HS-5 (cell line): ENCODE measurements at regions not wholly inside any gene's neighbourhood (a gene's known extent, or its start where the extent isn't known, plus 50 kb on each side); places are given as distances from the start of the nearest gene placed in this dataset.

Source experiments
- DNase-seq: peaks from one replicate; pipeline ENCODE4 v3.0.0-alpha.2; 2012; ENCODE audit warnings: low read depth

DNA sequence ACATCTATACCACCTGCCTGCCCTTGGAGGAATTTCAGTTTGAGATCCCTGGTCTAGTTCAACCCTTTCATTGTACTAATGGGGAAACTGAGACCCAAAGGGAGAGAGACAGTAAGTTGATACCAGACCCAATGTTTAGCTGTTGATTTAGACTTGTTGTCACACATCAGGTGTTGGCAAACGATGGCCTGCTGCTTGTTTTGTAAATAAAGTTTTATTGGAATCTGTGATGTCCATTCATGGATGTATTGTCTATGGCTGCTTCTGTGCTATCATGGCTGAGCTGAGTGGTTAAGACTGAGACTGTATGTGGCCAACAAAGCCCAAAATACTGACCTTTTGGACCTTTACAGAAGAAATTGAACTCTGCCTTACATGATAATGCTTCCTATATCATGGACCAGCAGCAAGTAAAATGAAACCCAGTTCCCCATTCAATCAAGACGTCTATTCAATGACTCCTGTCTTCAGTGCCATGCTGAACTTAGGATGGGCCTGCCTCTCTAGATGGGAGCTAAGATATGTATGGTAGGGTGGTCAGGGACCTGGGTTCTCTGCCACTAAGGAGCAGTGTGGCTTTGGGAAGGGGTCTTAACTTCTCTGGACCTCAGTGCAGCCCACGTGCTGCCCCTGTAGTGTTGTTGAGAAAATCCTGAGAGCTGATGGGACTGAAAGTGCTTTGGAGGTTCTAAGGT lies 111.0 kb downstream of the IRX5 start:
- no peak for DNase-seq

DNA sequence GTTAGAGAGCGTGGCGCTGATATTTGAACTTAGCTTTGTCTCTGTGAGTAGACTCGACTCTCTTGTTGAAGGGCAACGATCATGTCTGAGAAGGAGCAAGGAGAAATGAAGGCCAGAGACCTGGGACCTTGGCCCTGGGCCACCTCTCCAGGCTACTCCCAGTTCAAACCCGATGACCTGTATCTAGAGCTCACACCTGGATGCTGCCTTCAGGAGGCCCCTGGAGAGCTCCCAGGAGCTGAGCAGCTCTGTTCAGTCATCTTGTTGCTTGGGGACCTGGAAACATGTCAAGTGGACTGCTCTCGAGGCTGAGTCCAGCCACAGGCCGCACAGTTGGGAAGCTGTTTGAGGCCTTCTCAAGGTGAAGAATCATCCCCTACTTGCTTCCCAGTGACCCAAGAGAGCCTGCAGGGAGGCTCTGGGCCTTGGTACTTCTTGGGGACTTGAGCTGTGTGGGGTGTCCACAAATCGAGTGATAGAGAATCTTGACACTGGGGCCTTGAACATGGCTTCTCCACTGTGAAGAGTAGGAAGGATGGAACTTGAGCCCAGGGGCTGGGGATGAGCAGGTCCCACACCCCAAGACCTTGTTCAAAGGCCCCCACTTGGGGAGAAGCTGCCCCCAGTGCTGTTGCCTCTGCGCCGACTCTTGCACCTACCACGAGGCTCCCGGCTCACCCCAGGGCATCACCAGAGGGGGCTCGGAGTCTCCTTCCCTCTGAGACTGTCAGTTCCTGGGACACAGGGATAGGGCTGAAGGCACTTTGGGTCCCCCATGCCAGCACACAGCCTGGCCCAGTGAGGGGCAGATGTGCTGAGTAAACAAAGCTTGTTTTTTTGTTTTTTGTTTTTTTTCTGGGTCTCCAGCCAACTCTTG lies 112.1 kb downstream of the IRX5 start:
- no peak for DNase-seq

DNA sequence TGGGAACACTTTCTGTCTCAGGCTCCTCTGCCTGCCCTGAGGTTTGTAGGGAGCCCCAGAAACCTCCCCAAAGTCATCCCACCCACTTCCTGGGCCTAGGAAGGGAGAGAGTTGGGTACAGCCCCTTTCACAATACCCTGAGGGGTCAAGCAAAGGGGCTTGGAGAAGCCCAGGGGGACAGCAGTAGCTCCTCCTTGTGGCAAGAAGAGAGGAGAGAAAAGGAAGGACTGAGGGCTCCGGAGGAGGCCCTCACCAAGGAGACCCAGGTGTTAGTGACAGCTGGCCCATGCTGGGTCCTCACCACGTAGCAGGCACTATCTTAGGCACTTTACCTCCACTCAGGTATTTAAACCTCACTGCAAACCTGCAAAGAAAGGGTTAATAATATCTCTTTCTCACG lies 112.8 kb downstream of the IRX5 start:
- no peak for DNase-seq

DNA sequence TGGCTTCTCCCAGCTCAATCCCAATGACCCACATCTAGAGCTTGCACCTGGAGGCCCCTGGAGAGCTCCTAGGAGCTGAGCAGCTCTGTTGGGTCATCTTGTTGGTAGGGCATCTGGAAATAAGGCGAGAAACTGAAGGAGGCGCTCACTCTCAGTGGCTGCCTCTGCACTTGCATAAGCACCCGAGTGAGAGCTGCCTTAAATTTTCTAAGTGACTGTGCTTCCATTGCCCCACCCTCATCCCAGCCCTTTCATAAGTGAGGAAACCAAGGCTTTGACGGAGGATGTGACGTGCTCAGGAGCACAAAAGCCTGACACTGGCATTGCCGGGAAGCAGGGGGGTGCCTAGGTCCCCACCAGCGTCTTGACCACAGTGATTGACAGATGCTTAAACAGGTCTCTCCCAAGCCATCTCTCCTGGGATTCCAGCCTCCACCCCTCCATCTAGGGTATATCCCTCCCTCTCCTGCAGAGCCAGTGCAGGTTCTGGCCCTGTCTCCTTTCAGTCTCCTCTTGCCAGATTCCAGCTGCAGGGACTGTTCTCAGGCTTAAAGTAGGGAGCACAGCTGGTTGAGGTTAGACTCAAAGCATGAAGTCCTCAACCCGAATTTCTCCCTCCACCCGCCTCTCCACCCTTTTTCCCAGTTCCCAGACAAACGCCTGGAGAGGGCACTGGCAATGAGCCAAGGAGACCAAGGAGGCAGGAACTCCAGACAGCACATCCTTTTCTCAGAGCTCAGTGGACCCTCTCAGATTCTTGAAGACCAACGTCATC lies 113.7 kb downstream of the IRX5 start:
- DNase-seq: no peak

DNA sequence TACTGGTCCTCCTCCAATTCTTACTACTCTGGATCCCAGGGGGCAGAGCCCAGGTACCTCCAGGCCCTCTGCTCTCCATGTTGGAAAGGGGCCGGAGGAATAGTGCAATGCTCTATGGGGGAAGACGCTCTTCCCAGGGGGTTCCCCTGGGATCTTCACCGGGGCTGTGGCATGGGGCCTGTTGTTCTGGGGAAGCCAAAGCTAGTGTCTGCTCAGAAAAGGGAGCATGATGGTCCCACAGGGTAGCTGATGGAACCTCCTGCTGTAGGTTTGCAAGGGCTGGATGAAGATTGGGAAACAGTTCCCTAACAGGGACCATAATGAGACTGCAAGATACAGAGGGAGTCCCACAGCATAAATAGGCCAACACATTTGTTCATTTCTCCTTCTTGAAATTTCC lies 114.7 kb downstream of the IRX5 start:
- no peak for DNase-seq

DNA sequence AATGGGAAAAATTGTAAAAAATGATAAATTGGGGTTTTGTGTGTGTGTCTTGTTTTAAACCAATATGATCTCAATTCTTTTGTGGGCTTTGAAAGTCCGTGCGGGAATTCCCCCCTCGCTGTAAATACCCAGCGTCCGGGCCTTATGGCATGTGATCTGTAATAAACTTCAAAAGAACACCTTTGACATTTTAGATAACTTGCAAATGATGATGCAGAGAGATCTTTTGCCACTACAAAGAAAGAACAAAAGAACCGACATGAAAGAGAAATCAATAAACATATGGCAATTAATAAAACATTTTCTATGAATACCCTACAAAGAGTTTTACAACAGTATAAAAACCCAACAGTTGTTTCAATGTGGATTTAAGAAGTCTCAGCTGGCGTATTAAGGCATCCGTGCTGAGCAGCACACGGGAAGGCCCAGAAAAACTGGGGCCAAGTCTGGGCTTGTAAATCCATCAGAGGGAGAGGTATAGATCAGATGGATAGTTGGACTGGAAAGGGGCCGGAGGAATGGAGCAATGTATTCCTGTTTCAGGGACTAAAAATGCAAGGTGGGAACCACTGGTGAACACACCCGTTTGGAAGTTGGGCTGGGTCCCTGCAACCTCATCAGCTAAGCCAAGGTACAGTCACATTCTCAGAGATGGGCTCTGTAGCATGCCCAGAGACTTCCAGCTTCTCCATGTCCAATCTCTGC lies 115.2 kb downstream of the IRX5 start:
- no peak for DNase-seq

DNA sequence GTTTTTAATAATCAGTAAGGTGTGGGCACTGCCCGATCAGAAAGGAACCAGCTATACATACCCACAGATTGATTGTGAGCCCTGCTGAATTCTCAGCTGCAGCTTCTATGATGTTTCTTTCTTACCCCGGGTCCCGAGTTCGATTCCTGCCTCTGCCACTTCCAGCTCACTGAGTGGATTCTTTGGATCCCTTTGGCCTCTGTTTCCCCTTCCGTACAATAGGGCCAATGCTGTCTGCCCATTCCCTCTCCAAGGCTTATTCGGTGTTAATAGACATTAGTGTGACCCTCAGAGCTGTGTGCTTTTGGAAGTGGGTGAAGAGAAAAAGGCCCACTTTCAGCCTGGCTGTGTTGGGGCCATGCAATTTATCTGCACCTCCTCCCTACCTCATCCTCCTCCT lies 115.8 kb downstream of the IRX5 start:
- DNase-seq: no peak

DNA sequence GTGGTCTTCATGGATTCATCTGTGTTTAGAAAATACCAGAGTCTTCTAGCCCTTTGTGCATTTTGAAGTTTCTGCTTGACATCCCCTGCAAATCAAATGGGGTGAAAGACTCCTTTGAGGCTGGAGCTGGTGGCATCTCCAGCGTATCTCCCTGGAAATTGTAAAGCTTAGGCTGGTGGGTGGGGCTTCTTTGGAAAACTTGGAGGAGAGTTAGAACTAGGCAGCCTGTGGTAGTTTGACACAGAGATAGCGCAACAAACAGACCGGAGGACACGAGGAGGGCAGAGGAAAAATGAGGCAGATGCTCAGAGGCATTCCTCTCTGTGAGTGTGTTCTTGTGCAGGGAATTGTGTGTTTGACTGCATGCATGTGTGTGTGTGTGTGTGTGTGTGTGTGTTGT lies 116.3 kb downstream of the IRX5 start:
- no peak for DNase-seq

DNA sequence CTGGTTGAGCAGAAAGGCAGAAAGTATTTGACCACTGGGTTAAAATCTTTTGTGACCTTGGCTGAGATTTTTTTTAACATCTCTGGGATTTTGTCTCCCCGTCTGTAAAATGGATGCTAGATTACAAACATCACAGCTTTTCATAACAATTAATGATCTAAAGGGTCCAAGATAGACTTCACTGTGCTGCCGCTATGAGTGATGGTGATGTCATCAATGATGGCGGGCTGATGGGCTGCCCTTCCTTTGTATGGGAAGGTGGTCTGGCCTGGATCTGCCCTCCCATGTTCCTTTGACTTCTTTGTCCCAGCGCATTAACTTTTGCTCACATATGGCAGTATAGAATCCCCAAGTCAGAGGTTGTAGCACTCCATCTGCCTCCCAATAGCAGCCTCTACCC lies 116.7 kb downstream of the IRX5 start:
- DNase-seq: no peak

DNA sequence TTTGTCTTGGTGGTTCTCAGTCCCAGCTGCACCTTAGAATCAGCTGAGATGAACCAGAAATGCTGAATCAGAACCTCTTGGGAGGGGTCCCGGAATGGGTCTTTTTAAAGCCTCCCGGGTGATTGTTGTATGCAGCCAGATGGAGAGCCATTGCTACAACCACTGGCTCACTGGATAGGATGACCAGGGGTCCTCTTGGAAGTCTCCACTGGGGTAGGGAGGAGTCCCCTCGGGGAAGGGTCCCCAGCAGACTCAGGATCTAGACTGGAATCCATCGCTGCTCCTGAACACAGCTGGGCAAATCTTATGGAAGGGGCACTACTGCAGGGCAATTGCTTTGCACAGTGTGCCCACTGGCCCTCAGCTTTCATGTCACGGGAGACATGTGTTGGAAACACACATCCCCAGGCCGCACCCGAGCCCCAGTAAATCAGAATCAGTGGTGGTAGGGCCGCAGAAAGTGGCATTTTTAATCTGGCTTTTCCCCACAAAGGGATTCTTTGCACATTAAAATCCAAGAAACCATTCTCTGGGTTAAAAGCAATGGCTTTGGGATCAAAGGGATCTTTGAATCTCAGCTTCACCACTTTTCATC lies 117.3 kb downstream of the IRX5 start:
- DNase-seq: no peak

DNA sequence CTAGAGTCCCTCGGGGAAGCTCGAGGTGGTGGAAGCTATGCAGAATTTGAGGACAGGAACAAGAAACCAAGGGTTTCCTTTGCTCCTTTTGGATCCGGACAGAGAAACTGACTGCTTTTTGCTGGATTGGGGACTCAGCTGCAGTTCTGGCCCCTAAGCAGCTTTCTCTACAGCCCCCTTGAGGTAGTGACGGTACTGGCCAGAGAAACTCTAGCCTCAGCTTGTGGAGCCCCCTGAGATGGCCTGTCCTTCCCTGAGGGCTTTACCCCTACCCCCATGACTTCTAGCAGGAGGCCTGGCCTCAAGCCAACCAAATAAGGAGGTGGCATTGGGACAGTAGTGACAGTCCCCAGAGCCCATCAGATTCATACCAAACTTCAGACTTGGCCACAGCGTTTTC lies 118.1 kb downstream of the IRX5 start:
- no peak for DNase-seq

DNA sequence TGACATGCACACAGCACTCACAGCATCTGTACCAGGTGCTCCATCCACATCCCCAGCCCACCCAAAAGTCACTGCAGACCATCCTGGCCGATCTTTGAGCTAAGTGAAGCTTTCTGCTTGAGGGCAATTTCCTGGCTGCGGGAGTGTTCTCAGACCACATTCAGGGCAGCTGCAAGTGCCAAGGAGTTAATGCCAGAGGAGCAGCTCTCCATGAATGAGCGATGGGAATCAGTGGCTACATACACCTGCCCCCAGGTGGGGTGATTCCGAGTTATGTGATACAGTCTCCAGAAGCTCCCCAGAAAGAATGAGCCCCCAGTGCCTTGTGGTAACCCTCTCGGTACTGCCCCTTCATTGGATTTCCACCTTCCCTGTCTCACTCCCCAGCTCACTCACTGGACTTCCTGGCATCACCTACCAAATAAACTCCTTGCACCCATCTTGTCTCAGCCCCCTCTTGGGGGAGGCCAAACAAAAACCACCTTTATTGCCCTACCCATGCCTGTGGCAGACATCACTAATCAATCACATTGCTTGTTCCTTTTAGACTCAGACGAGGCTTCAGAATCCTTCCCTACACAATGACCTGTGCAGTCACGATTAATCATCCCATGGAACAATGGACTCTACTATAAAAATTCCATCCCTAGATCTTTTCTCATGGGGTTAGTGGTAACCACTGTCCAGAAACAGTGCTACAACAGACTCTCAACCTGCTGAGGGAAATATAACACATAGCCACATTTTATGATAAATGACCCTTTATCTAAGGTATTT lies 121.1 kb downstream of the IRX5 start:
- DNase-seq: no peak

DNA sequence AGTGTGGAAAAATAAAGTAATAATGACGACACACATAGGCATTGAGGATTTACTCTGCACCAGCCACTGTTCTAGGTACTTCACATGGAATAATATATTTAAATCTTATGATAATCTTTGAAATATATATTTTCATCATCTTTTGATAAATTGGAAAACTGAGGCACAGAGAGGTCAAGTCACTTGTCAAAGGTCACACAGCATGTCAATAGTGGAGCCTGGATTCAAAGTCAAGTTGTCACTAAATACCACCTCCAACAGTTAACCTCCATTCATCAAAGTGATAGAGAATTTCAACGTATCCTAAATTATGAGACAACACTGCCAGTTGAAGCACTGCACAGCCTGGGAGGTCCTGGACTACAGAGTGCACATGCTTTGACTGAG lies 121.7 kb downstream of the IRX5 start:
- DNase-seq: no peak

DNA sequence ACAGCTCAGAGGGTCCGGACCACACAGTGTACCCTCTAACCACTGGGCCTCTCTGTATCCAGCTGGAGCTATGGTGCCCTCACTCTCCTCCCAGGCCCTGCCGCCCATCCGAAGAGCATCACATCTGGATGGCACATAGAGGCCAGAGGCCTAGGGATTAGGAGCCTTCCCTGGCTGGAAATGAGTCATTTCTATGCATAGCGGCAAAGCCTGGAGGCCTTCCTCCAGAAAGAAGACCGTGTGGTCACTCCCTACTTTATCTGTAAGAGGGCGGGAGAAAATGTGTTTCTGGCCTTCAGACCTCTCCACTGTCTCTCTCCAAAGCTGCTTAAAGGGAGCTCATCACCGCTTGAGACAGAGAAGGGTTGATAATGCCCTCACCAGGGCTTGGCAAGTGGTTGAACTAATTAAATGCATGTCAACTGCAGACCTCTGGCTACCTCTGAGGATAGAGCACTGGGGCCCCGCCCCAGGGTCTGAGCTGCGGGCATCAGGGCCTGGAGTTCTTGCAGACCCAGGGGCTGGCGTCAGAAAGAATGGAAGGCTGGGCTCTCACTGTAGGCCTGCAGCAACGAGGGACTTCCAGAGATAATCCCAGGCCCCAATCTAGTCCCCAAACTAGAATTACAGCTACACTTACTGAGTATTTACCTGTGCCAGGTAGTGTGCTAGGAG lies 122.2 kb downstream of the IRX5 start:
- no peak for DNase-seq

DNA sequence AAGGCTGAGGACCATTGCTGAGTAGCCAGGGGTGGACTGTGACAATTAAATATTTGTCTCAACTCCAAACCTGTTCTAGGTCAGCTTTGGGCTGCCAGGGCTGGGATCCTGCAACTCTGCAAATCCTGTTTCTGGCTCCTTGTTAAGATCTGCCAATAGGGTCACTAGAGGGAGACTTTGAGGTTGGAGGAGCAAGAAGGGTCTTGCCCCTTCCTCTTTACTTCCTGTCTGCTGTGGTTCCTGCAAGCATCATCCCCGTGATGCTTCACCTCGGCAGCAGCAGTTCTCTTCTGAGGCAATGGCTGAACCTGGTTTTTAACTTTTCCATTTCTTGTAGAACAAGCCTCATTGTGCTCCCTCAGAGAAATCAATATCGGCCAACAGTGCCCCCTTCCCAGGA lies 124.6 kb downstream of the IRX5 start:
- DNase-seq: no peak

DNA sequence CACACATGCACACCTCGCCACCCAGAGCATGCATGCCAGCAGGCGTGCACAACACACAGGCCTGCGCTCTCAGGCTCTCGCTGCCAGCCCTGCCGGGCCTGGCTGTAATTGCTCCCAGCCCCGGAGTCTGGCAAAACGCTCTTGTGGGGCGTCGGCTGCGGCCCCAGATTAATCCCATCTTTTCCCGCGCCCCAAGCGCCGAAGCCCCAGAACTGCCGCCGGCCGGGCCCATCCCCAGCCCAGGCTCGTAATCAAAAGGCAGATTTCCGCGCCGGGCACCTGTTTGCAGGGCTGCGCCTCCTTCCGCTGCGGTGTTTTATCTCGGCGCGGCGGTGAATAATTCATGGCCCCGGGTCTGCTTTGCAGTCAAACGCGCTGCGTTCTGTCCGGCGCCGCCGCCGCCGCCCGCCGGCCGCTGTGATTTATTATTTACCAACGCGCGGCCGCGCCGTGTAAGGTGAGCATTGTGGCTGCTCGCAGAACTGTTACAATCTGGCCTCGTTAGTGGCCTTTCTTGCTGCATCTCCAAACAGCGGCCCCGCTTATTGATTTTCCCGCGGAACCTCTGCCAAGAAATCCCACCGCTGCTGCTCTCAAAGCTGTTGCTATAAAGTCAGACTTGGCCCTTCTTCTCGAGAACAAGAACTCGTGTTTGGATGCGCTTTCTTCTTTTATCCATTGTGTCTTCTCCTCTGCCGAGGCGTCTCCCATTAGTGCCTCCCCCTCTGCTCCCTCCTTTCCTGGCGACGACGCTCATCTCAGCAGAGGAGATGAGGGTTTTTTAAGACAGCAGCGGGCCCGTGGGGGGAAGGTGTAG lies 126.1 kb downstream of the IRX5 start:
- no peak for DNase-seq

DNA sequence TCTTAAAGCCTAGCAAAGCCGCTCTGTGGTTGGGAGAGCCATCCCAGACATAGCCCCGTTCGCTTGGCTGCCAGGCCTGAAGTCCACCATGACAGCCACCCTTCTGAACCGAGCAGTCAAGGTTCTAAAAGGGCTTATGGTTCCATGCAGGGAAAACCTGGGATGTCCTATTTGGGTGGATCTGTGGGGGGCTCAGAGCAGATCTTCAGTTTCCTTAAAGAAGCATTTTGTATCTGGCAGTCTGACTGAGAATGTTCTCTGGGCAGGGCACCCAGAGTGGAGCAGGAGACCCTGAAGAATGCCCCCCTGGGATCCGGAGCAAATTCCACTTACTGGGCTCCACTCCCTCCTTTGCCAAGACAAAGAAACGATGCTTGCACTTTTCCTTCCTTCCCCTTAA lies 127.2 kb downstream of the IRX5 start:
- DNase-seq: no peak

DNA sequence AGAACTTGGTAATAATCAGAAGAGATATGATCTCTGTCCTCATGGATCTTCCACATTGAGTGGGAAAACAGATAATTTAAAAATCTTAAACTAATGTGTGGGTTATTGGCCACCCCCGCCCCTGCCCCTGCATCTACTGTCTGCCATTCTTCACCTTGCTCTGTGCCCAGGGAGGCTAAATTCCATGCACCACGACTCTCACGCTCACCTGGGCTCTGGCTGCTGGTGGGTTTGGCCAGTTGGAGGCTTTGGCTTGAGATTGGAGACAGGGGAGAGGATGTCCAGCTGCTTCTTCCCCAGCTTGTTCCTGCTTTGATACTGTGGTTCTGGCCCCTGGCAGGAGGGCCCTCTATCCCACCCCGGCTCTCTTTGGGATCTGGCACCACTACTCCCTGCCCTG lies 127.9 kb downstream of the IRX5 start:
- DNase-seq: no peak

DNA sequence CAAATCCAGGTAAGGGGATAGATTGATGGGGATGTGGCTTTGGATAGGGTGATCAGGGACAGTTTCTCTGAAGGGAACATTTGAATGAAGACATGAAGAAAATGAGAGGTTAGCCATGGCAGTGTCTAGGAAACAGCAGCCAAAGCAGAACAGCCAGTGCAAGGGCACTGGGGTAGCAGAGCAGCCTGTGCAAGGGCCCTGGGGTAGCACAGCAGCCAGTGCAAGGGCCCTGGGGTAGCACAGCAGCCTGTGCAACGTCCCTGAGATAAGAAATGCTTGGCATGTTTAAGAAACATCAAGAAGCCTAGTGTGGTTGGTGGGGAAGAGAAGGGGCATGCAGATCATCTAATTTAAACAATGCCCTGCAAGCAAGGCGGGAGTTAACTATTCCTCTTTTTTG lies 128.5 kb downstream of the IRX5 start:
- no peak for DNase-seq

DNA sequence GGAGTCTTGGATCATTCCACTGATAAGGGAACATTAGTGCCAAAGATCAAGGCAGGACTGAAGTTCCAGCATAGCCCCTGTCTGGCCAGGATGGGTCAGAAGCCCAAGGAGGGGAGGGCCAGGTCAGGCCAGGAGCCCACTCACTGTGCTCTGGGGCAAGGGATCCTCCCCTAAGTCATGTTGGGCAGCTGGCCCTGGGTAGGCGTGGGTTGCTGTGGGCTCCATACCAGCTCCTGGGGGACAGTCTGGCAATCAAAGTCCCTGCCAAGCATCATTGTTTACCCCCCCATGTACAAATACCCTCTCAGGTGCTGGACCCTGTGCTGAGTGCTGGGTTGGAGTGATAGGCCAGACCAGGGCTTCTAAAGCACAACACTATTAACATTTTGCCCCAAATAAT lies 130.5 kb downstream of the IRX5 start:
- no peak for DNase-seq
